ENCODE measurements at regions not wholly inside any gene's neighbourhood (a gene's known extent, or its start where the extent isn't known, plus 50 kb on each side); places are given as distances from the start of the nearest gene placed in this dataset.

DNA sequence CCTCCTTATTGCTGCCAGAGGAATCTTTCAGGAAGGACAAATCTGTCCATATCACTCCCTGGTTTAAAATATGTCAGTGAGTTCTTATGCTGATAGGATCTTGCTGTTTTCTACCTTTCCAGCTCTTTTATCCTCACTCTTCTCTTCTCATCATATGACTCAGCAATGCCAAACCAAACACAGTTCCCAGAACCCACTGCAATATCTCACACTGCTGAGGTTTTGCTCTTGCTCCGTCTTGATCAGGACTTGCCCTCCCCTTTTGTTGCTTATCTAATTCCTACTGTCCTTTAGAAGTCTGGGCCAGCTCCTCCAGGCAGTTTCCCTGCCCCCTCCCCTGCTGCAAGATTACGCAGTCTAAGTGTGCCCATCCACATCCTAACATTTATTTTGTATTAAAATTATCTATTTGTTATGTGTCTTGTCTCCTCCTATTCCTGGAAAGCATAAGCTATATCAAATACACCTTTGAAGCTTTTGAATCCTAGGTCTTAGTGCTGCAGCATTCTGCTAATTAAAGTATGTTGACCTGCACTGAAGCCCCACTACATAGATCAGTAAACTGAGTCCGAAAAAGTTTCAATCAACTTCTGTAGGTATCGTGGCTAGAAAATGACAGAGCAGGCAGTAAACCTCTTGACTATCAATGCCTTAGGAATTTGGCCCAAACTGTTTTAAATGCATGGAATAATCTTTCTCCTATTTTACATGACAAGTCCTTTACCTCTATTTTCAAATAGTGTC lies 119.2 kb upstream of the C11orf87 start:
- RAD21 ChIA-PET (ENCODE audit: low non-redundant PET in 1 of 2, low total read pairs in 2 of 2, uncharacterized antibody in 2 of 2, unreplicated experiment in 2 of 2): no interaction called here

More for the DNA sequence above, 119.2 kb upstream of the C11orf87 start:
- no peaks in the 10 kb centered on the region for H3K27me3 ChIP-seq (ENCODE audit: insufficient read depth, low read length)
- H3K4me1 ChIP-seq (ENCODE audit: control insufficient read depth in 1 of 2, insufficient read depth in 2 of 2, low read length in 2 of 2): peaks cover 0 to 12% of the 10 kb centered on the region in 2 experiments; a peak in 1 of 4 replicates
- DNase-seq (ENCODE audit: low read depth, low spot score) (no peak), ATAC-seq (no peak)
- CTCF ChIA-PET: no interaction called here
- no peak overlapping the region for H3K4me3 ChIP-seq (replicated peaks in 1 of 2; ENCODE audit: low read depth in 1 of 2, low read length in 2 of 2)
- H3K27ac ChIP-seq (ENCODE audit: low read depth, low read length): no peak overlapping the region
- H3K9ac ChIP-seq (ENCODE audit: low read length): no peak overlapping the region
- no peaks in the 10 kb centered on the region for H3K9me2 ChIP-seq (ENCODE audit: insufficient read depth)
- no peak for TF ChIP-seq ZNF274 (IDR thresholded peaks at IDR 0.05; ENCODE audit: low read depth, low read length)
- no peak for TF ChIP-seq SRF (IDR thresholded peaks at IDR 0.05; ENCODE audit: low read depth)
- no peak for TF ChIP-seq POLR2A (IDR thresholded peaks at IDR 0.05; ENCODE audit: borderline replicate concordance, extremely low read depth, insufficient read depth, insufficient read length)
- TF ChIP-seq, protein P1, sequence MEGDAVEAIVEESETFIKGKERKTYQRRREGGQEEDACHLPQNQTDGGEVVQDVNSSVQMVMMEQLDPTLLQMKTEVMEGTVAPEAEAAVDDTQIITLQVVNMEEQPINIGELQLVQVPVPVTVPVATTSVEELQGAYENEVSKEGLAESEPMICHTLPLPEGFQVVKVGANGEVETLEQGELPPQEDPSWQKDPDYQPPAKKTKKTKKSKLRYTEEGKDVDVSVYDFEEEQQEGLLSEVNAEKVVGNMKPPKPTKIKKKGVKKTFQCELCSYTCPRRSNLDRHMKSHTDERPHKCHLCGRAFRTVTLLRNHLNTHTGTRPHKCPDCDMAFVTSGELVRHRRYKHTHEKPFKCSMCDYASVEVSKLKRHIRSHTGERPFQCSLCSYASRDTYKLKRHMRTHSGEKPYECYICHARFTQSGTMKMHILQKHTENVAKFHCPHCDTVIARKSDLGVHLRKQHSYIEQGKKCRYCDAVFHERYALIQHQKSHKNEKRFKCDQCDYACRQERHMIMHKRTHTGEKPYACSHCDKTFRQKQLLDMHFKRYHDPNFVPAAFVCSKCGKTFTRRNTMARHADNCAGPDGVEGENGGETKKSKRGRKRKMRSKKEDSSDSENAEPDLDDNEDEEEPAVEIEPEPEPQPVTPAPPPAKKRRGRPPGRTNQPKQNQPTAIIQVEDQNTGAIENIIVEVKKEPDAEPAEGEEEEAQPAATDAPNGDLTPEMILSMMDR (IDR thresholded peaks at IDR 0.05 in 2 of 3, conservative IDR thresholded peaks at IDR 0.05 in 1 of 3; ENCODE audit: borderline replicate concordance in 1 of 3, insufficient read depth in 1 of 3, low read depth in 2 of 3, low read length in 2 of 3): no peak
- no peak for TF ChIP-seq EZH2phosphoT487 (IDR thresholded peaks at IDR 0.05; ENCODE audit: borderline replicate concordance)
- TF ChIP-seq CBX3 (IDR thresholded peaks at IDR 0.05; ENCODE audit: low read depth): no peak
- no peak for TF ChIP-seq CEBPB (IDR thresholded peaks at IDR 0.05; ENCODE audit: low read depth)
- no peak for TF ChIP-seq SIN3A (IDR thresholded peaks at IDR 0.05; ENCODE audit: low read depth)
- no peak for TF ChIP-seq YY1 (IDR thresholded peaks at IDR 0.05; ENCODE audit: extremely low read depth, insufficient replicate concordance, low read depth, low read length)
- POLR2A ChIA-PET: no interaction called here
- H4K20me1 ChIP-seq (ENCODE audit: insufficient read depth): no peaks in the 10 kb centered on the region
- no peaks in the 10 kb centered on the region for H3K9me3 ChIP-seq (ENCODE audit: control insufficient read depth in 1 of 2, insufficient read depth in 1 of 2, low read depth in 1 of 2, low read length in 2 of 2)
- H3K79me2 ChIP-seq (ENCODE audit: insufficient read depth, low read length): no peaks in the 10 kb centered on the region
- intact Hi-C loops (cut with micrococcal nuclease): no loop called here
- H3K36me3 ChIP-seq (ENCODE audit: control insufficient read depth in 1 of 2, insufficient read depth in 2 of 2, low read length in 2 of 2): no peaks in the 10 kb centered on the region
- H2AFZ ChIP-seq (ENCODE audit: low read depth, low read length, poor library complexity, severe bottlenecking): no peak overlapping the region
- H3K4me2 ChIP-seq (ENCODE audit: low read length): no peak overlapping the region
- BruUV-seq (replicated peaks): no TSS peak
